ENCODE measurements at regions not wholly inside any gene's neighbourhood (a gene's known extent, or its start where the extent isn't known, plus 50 kb on each side); places are given as distances from the start of the nearest gene placed in this dataset.
"Not testable (repeated sequence)": the region's sequence is repeated elsewhere in the genome, so short reads cannot be mapped to it uniquely, and the experiment has no call there.

- no peaks in the 10 kb centered on the region for H3K36me3 ChIP-seq (ENCODE audit: low read depth)
- no peak for TF ChIP-seq CTCF (IDR thresholded peaks at IDR 0.05)
- intact Hi-C loops (cut with DNase I, micrococcal nuclease), result no loop called here
- no peak overlapping the region for H3K4me3 ChIP-seq
- no peaks in the 10 kb centered on the region for H3K9me3 ChIP-seq
- ATAC-seq (no peak), DNase-seq (no peak)
- no peaks in the 10 kb centered on the region for H3K4me1 ChIP-seq (ENCODE audit: low read depth)
These were observed 99.6 kb upstream of the SEMA3D start for GRCh38 chr7:85286446-85286845.

- no peak for ATAC-seq
- no peaks in the 10 kb centered on the region for H3K9me3 ChIP-seq
- no peak for TF ChIP-seq CTCF (IDR thresholded peaks at IDR 0.05)
- DNase-seq, result no peak
- H3K36me3 ChIP-seq (ENCODE audit: low read depth), result no peaks in the 10 kb centered on the region
- H3K4me1 ChIP-seq (ENCODE audit: low read depth), result no peaks in the 10 kb centered on the region
- intact Hi-C loops (cut with DNase I, micrococcal nuclease), result no loop called here
- H3K4me3 ChIP-seq, result no peak overlapping the region
These were observed 98.7 kb upstream of the SEMA3D start for GRCh38 chr7:85285527-85285926.

- ATAC-seq (no peak), DNase-seq (no peak)
- H3K4me1 ChIP-seq (ENCODE audit: low read depth), result no peaks in the 10 kb centered on the region
- intact Hi-C loops (cut with DNase I, micrococcal nuclease), result no loop called here
- no peak for TF ChIP-seq CTCF (IDR thresholded peaks at IDR 0.05)
- no peaks in the 10 kb centered on the region for H3K9me3 ChIP-seq
- H3K4me3 ChIP-seq, result no peak overlapping the region
- H3K36me3 ChIP-seq (ENCODE audit: low read depth), result no peaks in the 10 kb centered on the region
These were observed 88.3 kb upstream of the SEMA3D start for GRCh38 chr7:85275204-85275603.

GRCh38 chr7:85274454-85274853 is 87.6 kb upstream of the SEMA3D start:
- ATAC-seq, result no peak
- Histone ChIP-seq H3K36me3 (ENCODE audit: low read depth) (no peaks in the 10 kb centered on the region), H3K4me3 (no peak overlapping the region), H3K9me3 (no peaks in the 10 kb centered on the region), H3K4me1 (ENCODE audit: low read depth) (no peaks in the 10 kb centered on the region)
- intact Hi-C loops (cut with DNase I, micrococcal nuclease), result no loop called here
- no peak for TF ChIP-seq CTCF (IDR thresholded peaks at IDR 0.05)
- DNase-seq, result no peak

- intact Hi-C loops (cut with DNase I, micrococcal nuclease), result no loop called here
- DNase-seq (no peak), ATAC-seq (no peak)
- H3K4me1 ChIP-seq (ENCODE audit: low read depth), result no peaks in the 10 kb centered on the region
- no peaks in the 10 kb centered on the region for H3K9me3 ChIP-seq
- H3K4me3 ChIP-seq, result no peak overlapping the region
- H3K36me3 ChIP-seq (ENCODE audit: low read depth), result no peaks in the 10 kb centered on the region
- TF ChIP-seq CTCF (IDR thresholded peaks at IDR 0.05), result no peak
These were observed 76.0 kb upstream of the SEMA3D start for GRCh38 chr7:85262891-85263290.

GRCh38 chr7:85261336-85261735 is 74.5 kb upstream of the SEMA3D start:
- no peaks in the 10 kb centered on the region for H3K9me3 ChIP-seq
- intact Hi-C loops (cut with DNase I, micrococcal nuclease), result no loop called here
- TF ChIP-seq CTCF (IDR thresholded peaks at IDR 0.05), result no peak
- ATAC-seq, result no peak
- H3K4me3 ChIP-seq, result no peak overlapping the region
- no peaks in the 10 kb centered on the region for H3K36me3 ChIP-seq (ENCODE audit: low read depth)
- H3K4me1 ChIP-seq (ENCODE audit: low read depth), result no peaks in the 10 kb centered on the region
- DNase-seq, result no peak

- DNase-seq; H3K4me3 ChIP-seq; H3K4me1 ChIP-seq (ENCODE audit: low read depth); H3K36me3 ChIP-seq (ENCODE audit: low read depth); H3K9me3 ChIP-seq; ATAC-seq; intact Hi-C loops (cut with DNase I, micrococcal nuclease): not testable (repeated sequence)
These were observed 62.9 kb upstream of the SEMA3D start for GRCh38 chr7:85249787-85250186.
